ENCODE measurements at regions not wholly inside any gene's neighbourhood (a gene's known extent, or its start where the extent isn't known, plus 50 kb on each side); places are given as distances from the start of the nearest gene placed in this dataset.

- no peaks in the 10 kb centered on the region for H3K4me1 ChIP-seq
- no peaks in the 10 kb centered on the region for H3K27me3 ChIP-seq
- H3K9me3 ChIP-seq, result no peaks in the 10 kb centered on the region
- H3K27ac ChIP-seq, result no peak overlapping the region
- TF ChIP-seq CTCF (IDR thresholded peaks at IDR 0.05), result no peak
- no peak overlapping the region for H3K4me3 ChIP-seq
- peak; percentile 63 for DNase-seq (ENCODE audit: low spot score)
- H3K36me3 ChIP-seq, result no peaks in the 10 kb centered on the region
Observed at GRCh38 chr13:83065108-83065507, 817.2 kb downstream of the SLITRK1 start.

- H3K9me3 ChIP-seq, result no peaks in the 10 kb centered on the region
- H3K27me3 ChIP-seq, result no peaks in the 10 kb centered on the region
- no peaks in the 10 kb centered on the region for H3K4me1 ChIP-seq
- no peaks in the 10 kb centered on the region for H3K36me3 ChIP-seq
- TF ChIP-seq CTCF (IDR thresholded peaks at IDR 0.05), result no peak
- no peak overlapping the region for H3K27ac ChIP-seq
- no peak overlapping the region for H3K4me3 ChIP-seq
- no peak for DNase-seq (ENCODE audit: low spot score)
Observed at GRCh38 chr13:83057119-83057518, 825.2 kb downstream of the SLITRK1 start.

- Histone ChIP-seq H3K4me1 (no peaks in the 10 kb centered on the region), H3K36me3 (no peaks in the 10 kb centered on the region), H3K4me3 (no peak overlapping the region), H3K27ac (no peak overlapping the region), H3K27me3 (no peaks in the 10 kb centered on the region), H3K9me3 (no peaks in the 10 kb centered on the region)
- no peak for TF ChIP-seq CTCF (IDR thresholded peaks at IDR 0.05)
- DNase-seq (ENCODE audit: low spot score), result no peak
Observed at GRCh38 chr13:83056269-83056668, 826.0 kb downstream of the SLITRK1 start.

GRCh38 chr13:83048419-83048818 is 833.9 kb downstream of the SLITRK1 start:
- TF ChIP-seq CTCF (IDR thresholded peaks at IDR 0.05), result no peak
- Histone ChIP-seq H3K36me3 (no peaks in the 10 kb centered on the region), H3K9me3 (no peaks in the 10 kb centered on the region), H3K4me1 (no peaks in the 10 kb centered on the region), H3K27me3 (no peaks in the 10 kb centered on the region), H3K27ac (no peak overlapping the region), H3K4me3 (no peak overlapping the region)
- DNase-seq (ENCODE audit: low spot score), result no peak

- H3K4me1 ChIP-seq, result no peaks in the 10 kb centered on the region
- H3K27ac ChIP-seq, result no peak overlapping the region
- TF ChIP-seq CTCF (IDR thresholded peaks at IDR 0.05), result no peak
- no peak overlapping the region for H3K4me3 ChIP-seq
- no peaks in the 10 kb centered on the region for H3K36me3 ChIP-seq
- no peaks in the 10 kb centered on the region for H3K27me3 ChIP-seq
- no peak for DNase-seq (ENCODE audit: low spot score)
- H3K9me3 ChIP-seq, result peaks cover 0 to 18% of the 10 kb centered on the region in 2 donors
Observed at GRCh38 chr13:83024955-83025594, 857.2 kb downstream of the SLITRK1 start.

GRCh38 chr13:83024232-83024631 is 858.0 kb downstream of the SLITRK1 start:
- no peaks in the 10 kb centered on the region for H3K36me3 ChIP-seq
- TF ChIP-seq CTCF (IDR thresholded peaks at IDR 0.05), result no peak
- H3K27ac ChIP-seq, result no peak overlapping the region
- H3K27me3 ChIP-seq, result no peaks in the 10 kb centered on the region
- peaks cover 0 to 17% of the 10 kb centered on the region in 2 donors for H3K9me3 ChIP-seq
- H3K4me3 ChIP-seq, result no peak overlapping the region
- DNase-seq (ENCODE audit: low spot score), result no peak
- no peaks in the 10 kb centered on the region for H3K4me1 ChIP-seq
